ENCODE measurements at regions not wholly inside any gene's neighbourhood (a gene's known extent, or its start where the extent isn't known, plus 50 kb on each side); places are given as distances from the start of the nearest gene placed in this dataset.

DNA sequence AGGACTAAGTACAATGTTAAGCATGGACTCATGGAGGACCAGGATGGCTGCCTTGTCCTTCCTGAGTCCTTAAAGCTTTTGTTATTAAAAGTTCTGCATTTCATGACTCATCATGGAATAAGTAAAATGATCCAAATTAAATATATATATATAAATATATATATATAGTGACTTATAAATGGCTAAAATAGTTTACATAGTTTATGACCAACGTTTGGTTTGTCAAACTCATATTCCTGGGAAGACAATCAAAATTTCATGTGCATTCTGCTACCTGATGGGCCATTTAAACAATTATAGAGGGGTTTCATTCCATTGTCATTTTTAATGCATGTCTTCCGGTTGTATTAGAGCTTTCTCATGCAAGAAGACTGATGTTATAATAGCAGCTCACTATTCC, 1190.7 kb downstream of the FSCB start (continued):
- TF ChIP-seq, protein P1, sequence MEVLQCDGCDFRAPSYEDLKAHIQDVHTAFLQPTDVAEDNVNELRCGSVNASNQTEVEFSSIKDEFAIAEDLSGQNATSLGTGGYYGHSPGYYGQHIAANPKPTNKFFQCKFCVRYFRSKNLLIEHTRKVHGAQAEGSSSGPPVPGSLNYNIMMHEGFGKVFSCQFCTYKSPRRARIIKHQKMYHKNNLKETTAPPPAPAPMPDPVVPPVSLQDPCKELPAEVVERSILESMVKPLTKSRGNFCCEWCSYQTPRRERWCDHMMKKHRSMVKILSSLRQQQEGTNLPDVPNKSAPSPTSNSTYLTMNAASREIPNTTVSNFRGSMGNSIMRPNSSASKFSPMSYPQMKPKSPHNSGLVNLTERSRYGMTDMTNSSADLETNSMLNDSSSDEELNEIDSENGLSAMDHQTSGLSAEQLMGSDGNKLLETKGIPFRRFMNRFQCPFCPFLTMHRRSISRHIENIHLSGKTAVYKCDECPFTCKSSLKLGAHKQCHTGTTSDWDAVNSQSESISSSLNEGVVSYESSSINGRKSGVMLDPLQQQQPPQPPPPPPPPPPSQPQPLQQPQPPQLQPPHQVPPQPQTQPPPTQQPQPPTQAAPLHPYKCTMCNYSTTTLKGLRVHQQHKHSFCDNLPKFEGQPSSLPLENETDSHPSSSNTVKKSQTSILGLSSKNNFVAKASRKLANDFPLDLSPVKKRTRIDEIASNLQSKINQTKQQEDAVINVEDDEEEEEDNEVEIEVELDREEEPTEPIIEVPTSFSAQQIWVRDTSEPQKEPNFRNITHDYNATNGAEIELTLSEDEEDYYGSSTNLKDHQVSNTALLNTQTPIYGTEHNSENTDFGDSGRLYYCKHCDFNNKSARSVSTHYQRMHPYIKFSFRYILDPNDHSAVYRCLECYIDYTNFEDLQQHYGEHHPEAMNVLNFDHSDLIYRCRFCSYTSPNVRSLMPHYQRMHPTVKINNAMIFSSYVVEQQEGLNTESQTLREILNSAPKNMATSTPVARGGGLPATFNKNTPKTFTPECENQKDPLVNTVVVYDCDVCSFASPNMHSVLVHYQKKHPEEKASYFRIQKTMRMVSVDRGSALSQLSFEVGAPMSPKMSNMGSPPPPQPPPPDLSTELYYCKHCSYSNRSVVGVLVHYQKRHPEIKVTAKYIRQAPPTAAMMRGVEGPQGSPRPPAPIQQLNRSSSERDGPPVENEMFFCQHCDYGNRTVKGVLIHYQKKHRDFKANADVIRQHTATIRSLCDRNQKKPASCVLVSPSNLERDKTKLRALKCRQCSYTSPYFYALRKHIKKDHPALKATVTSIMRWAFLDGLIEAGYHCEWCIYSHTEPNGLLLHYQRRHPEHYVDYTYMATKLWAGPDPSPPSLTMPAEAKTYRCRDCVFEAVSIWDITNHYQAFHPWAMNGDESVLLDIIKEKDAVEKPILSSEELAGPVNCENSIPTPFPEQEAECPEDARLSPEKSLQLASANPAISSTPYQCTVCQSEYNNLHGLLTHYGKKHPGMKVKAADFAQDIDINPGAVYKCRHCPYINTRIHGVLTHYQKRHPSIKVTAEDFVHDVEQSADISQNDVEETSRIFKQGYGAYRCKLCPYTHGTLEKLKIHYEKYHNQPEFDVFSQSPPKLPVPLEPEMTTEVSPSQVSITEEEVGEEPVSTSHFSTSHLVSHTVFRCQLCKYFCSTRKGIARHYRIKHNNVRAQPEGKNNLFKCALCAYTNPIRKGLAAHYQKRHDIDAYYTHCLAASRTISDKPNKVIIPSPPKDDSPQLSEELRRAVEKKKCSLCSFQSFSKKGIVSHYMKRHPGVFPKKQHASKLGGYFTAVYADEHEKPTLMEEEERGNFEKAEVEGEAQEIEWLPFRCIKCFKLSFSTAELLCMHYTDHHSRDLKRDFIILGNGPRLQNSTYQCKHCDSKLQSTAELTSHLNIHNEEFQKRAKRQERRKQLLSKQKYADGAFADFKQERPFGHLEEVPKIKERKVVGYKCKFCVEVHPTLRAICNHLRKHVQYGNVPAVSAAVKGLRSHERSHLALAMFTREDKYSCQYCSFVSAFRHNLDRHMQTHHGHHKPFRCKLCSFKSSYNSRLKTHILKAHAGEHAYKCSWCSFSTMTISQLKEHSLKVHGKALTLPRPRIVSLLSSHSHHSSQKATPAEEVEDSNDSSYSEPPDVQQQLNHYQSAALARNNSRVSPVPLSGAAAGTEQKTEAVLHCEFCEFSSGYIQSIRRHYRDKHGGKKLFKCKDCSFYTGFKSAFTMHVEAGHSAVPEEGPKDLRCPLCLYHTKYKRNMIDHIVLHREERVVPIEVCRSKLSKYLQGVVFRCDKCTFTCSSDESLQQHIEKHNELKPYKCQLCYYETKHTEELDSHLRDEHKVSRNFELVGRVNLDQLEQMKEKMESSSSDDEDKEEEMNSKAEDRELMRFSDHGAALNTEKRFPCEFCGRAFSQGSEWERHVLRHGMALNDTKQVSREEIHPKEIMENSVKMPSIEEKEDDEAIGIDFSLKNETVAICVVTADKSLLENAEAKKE (CRISPR knock-in tag; IDR thresholded peaks at IDR 0.05): no peak
- no peak for TF ChIP-seq EZH2phosphoT487 (IDR thresholded peaks at IDR 0.05; ENCODE audit: unreplicated experiment)
- no peak for TF ChIP-seq EZH2 (IDR thresholded peaks at IDR 0.05; ENCODE audit: low read depth, unreplicated experiment)
- no peak for TF ChIP-seq STAT1 (IDR thresholded peaks at IDR 0.05; ENCODE audit: unreplicated experiment)
- TF ChIP-seq POLR2AphosphoS5 (IDR thresholded peaks at IDR 0.05; ENCODE audit: low read depth): no peak
- TF ChIP-seq ZNF331 (CRISPR knock-in tag; IDR thresholded peaks at IDR 0.05; ENCODE audit: low read depth): no peak
- TF ChIP-seq, protein P2, sequence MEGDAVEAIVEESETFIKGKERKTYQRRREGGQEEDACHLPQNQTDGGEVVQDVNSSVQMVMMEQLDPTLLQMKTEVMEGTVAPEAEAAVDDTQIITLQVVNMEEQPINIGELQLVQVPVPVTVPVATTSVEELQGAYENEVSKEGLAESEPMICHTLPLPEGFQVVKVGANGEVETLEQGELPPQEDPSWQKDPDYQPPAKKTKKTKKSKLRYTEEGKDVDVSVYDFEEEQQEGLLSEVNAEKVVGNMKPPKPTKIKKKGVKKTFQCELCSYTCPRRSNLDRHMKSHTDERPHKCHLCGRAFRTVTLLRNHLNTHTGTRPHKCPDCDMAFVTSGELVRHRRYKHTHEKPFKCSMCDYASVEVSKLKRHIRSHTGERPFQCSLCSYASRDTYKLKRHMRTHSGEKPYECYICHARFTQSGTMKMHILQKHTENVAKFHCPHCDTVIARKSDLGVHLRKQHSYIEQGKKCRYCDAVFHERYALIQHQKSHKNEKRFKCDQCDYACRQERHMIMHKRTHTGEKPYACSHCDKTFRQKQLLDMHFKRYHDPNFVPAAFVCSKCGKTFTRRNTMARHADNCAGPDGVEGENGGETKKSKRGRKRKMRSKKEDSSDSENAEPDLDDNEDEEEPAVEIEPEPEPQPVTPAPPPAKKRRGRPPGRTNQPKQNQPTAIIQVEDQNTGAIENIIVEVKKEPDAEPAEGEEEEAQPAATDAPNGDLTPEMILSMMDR (conservative IDR thresholded peaks at IDR 0.05; ENCODE audit: low read depth in 2 of 2): no peak
- no peak for TF ChIP-seq ETS1 (IDR thresholded peaks at IDR 0.05)
- TF ChIP-seq NANOG (IDR thresholded peaks at IDR 0.05; ENCODE audit: borderline replicate concordance): no peak
- no peak for TF ChIP-seq JUNB (IDR thresholded peaks at IDR 0.05; ENCODE audit: unreplicated experiment)

Measured in GM23338 (cell line).